ENCODE measurements at regions not wholly inside any gene's neighbourhood (a gene's known extent, or its start where the extent isn't known, plus 50 kb on each side); places are given as distances from the start of the nearest gene placed in this dataset.
A peak's percentile ranks its signal among the peaks of the same experiment; 100 is the strongest.

GRCh38 chr7:30212701-30213111 is 71.7 kb upstream of the ZNRF2 start:
- H3K4me3 ChIP-seq (ENCODE audit: low read depth, low read length): no peak overlapping the region
- TF ChIP-seq, protein P1, sequence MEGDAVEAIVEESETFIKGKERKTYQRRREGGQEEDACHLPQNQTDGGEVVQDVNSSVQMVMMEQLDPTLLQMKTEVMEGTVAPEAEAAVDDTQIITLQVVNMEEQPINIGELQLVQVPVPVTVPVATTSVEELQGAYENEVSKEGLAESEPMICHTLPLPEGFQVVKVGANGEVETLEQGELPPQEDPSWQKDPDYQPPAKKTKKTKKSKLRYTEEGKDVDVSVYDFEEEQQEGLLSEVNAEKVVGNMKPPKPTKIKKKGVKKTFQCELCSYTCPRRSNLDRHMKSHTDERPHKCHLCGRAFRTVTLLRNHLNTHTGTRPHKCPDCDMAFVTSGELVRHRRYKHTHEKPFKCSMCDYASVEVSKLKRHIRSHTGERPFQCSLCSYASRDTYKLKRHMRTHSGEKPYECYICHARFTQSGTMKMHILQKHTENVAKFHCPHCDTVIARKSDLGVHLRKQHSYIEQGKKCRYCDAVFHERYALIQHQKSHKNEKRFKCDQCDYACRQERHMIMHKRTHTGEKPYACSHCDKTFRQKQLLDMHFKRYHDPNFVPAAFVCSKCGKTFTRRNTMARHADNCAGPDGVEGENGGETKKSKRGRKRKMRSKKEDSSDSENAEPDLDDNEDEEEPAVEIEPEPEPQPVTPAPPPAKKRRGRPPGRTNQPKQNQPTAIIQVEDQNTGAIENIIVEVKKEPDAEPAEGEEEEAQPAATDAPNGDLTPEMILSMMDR (conservative IDR thresholded peaks at IDR 0.05; ENCODE audit: low read depth, low read length): no peak
- no peak for DNase-seq (ENCODE audit: low read depth)

- H3K4me3 ChIP-seq (ENCODE audit: low read depth, low read length): no peak overlapping the region
- DNase-seq (ENCODE audit: low read depth): no peak
- TF ChIP-seq, protein P1 (conservative IDR thresholded peaks at IDR 0.05; ENCODE audit: low read depth, low read length): no peak
These were observed 70.8 kb upstream of the ZNRF2 start for GRCh38 chr7:30213637-30214036.

- DNase-seq (ENCODE audit: low read depth): no peak
- H3K4me3 ChIP-seq (ENCODE audit: low read depth, low read length): no peak overlapping the region
- TF ChIP-seq, protein P1 (conservative IDR thresholded peaks at IDR 0.05; ENCODE audit: low read depth, low read length): no peak
These were observed 69.7 kb upstream of the ZNRF2 start for GRCh38 chr7:30214651-30215137.

GRCh38 chr7:30221764-30222163 is 62.6 kb upstream of the ZNRF2 start:
- H3K4me3 ChIP-seq (ENCODE audit: low read depth, low read length): no peak overlapping the region
- TF ChIP-seq, protein P1 (conservative IDR thresholded peaks at IDR 0.05; ENCODE audit: low read depth, low read length): no peak
- no peak for DNase-seq (ENCODE audit: low read depth)

DNA sequence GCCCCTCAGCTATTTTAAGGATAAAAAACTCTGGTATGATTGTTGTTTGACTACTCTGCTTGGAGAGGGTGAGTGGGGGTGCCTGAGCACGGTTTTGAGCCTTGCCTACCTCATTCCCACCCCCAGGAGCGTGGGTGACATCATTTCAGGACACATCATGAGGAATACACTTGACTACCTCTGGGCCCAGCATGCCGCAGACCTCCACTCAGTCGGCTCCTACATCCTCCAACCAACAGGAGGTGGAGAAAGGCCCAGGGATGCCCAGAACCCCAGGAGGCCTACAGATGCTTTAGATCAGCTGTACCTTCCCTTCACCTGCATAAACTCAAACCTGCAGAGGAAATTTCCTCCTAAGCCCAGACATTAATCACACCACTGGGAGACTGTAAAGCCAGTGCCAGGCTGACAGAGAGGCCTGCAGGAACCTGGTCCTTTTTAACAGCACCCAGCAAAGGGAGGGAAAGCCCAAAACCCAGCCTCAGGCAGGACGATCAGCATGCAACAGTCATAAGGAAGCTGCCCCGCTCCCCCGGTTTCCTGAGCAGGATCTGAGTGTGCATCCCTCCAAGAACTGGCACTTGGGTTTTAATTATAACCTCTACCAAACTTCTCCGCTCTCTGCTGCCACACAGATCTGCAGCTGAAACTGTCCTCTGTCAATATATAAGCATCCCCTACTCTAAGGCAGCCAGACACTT is 61.7 kb upstream of the ZNRF2 start:
- TF ChIP-seq, protein P1 (conservative IDR thresholded peaks at IDR 0.05; ENCODE audit: low read depth, low read length): no peak
- H3K4me3 ChIP-seq (ENCODE audit: low read depth, low read length): no peak overlapping the region
- DNase-seq (ENCODE audit: low read depth): no peak

GRCh38 chr7:30223896-30224295 is 60.5 kb upstream of the ZNRF2 start:
- TF ChIP-seq, protein P1 (conservative IDR thresholded peaks at IDR 0.05; ENCODE audit: low read depth, low read length): no peak
- DNase-seq (ENCODE audit: low read depth): peak; percentile 9
- no peak overlapping the region for H3K4me3 ChIP-seq (ENCODE audit: low read depth, low read length)

DNA sequence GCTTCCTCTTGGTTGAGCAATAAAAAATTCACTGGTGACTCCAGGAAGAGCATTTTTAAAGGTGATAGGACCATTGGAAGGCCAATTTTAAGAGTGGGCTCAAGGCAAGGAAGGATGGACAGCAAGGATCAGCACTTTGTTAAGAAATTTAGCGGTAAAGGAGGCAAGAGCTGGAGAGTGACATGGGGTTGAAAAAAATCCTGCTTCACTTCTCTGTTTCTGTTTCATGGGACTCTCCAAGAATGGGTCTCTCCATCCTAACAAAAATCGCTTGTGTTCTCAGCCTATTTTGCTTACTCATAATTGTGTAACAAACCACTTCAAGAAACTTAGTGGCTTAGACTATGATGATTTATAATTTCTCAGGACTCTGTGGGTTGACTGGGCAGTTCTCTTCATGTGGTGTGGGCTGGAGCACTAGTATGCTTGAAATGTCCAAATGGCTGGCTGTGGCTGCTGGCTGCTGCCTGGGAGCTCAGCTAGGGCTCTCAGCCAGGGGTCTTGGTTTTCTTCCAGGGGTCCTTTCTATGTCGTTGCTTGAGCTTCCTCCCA is 59.8 kb upstream of the ZNRF2 start:
- no peak overlapping the region for H3K4me3 ChIP-seq (ENCODE audit: low read depth, low read length)
- DNase-seq (ENCODE audit: low read depth): peak; percentile 94
- TF ChIP-seq, protein P1 (conservative IDR thresholded peaks at IDR 0.05; ENCODE audit: low read depth, low read length): no peak
